Retina (tissue), 1 donor: ENCODE measurements at regions not wholly inside any gene's neighbourhood (a gene's known extent, or its start where the extent isn't known, plus 50 kb on each side); places are given as distances from the start of the nearest gene placed in this dataset.
"Not testable (repeated sequence)": the region's sequence is repeated elsewhere in the genome, so short reads cannot be mapped to it uniquely, and the experiment has no call there.

Source experiments
- DNase-seq: peaks from one replicate; pipeline ENCODE4 v3.0.0-alpha.2; 2016

DNA sequence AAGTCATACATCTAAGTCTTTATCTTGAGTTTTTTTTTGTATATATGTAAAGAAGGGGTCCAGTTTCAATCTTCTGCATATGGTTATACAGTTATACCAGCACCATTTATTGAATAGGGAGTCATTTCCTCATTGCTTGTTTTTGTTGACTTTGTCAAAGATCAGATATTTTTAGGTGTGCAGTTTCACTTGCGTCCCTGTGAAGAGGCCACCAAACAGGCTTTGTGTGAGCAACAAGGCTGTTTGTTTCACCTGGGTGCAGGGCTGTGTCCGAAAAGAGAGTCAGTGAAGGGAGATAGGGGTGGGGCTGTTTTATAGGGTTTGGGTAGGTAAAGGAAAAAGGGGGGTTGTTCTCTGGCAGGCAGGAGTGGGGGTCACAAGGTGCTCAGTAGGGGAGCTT lies 663.2 kb upstream of the BCHE start:
- not testable (repeated sequence) for DNase-seq

DNA sequence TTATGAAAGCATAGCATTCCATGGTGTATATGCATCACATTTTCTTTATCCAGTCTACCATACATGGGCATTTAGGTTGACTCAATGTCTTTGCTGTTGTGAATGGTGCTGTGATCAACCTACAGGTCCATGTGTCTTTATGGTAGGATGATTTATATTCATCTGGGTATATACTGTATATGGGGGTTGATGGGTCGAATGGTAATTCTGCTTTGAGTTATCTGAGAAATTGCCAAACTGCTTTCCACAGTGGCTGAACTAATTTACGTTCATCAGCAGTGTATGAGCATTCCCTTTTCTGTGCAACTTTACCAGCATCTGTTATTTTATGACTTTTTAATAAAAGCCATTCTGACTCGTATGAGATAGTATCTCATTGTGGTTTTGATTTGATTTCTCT lies 662.4 kb upstream of the BCHE start:
- DNase-seq = no peak

DNA sequence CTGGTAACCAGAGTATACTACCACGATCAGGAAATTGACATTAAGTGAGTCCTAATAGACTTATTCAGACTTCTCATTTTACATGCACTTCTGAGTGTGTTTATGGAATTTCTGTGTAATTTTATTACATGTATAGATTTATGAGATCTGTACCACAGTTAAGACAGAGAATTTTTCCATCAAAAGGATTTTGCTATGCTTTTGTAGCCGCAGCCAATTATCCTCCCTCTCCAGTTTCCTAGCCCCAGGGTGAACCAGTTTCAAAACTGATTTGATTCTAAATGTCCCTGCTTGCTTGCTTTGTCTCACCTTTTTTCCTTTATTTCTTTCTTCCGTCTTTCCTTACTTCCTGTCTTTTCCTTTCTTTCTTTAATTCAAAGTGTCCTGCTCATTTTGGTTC lies 661.2 kb upstream of the BCHE start:
- no peak for DNase-seq

DNA sequence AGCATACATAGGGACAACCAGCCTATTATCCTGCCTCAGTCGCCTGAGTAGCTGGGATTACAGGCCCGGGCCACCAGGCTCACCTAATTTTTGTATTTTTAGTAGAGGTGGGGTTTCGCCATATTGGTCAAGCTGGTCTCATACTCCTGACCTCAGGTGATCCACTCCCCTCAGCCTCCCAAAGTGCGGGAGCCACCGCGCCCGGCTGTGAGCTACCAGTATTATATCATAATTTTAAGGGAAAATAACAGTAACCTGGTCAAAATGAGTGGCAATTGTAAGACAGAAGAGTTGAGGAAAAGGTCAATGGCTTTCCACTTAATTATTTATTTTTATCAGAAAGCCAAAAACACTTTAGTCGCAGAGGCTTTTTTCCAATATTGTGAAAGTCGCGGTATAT lies 652.6 kb upstream of the BCHE start:
- DNase-seq = no peak

DNA sequence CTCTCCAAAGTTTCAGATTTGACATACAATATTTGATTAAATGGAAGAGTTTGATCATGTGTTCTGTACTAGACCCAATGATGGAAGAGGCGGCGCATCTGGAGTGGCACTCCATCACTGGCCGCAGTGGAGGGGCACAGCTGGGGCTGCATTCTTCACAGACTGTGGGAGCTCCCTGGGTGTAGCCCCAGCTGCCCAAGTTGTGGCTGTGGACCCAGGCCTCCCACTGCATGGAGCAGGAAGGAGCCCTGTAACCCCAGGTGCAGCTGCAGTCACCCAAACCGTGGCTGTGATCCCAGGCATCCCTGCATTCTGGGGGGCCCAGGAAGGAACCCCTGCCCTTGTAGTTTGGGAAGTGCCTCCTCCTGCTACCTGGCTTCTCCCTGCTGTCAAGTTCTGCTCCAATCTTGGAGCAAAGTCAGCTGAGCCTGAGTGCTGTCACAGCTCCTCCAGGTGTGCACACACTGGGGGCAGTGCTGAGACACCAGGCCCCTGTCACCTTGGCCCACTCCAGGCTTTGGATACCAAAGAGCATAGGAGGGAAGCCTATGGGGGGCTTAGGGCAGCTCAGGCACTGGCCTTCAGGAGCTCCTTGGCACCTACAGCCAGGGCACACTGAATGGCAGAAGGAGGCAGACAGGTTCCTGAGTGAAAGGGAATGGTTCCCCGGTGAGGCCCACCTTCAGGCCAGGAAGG lies 651.9 kb upstream of the BCHE start:
- no peak for DNase-seq

DNA sequence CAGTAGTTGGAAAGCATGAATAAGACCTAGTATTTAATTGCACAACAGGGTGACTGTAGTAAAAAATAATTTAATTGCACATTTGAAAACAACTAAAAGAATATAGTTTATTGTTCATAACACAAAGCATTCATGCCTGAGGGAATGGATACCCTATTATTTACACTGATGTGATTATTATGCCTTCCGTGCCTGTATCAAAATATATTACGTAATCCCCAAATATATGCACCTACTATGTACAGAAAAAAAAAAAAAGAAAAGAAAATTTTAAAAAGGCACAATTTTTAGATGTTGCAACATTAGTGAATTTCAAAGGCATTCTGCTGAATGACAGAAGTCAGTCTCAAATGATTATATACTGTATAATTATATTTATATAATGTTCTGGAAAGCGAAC lies 647.2 kb upstream of the BCHE start:
- DNase-seq = no peak

DNA sequence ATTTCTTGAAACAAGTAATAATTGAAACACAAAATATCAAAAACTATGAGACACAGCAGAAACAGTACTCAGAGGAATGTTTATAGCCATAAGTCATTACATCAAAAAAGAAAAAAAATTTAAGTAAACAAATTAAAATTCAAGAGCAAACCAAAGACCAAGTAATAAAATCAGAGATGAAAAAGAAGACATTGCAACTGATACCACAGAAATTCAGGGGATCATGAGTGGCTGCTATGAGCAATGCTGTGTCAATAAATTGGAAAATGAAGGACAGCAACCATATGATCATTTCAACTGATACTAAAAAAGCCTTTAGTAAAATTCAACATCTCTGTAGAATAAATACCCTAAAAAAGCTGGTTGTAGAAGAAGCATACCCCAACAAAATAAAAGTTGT lies 644.1 kb upstream of the BCHE start:
- DNase-seq = no peak

DNA sequence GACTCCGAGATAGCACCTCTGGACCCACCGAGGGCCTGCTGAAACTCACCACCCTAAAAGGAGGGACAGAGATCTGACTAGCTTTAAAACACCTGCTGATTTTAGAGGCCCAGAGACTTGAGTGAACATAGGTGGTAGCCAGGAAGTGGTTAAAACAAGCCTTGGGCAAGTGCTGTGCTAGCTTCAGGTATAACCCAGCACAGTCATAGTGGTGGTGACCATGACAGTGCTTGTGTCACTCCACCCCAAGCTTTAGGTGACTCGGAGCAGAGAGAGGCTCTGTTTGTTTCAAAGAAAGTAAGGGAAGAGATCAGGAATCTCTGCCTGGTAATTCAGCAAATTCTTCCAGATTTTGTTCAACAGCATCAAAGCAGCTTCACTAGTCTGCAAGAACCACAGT lies 641.1 kb upstream of the BCHE start:
- DNase-seq = no peak

DNA sequence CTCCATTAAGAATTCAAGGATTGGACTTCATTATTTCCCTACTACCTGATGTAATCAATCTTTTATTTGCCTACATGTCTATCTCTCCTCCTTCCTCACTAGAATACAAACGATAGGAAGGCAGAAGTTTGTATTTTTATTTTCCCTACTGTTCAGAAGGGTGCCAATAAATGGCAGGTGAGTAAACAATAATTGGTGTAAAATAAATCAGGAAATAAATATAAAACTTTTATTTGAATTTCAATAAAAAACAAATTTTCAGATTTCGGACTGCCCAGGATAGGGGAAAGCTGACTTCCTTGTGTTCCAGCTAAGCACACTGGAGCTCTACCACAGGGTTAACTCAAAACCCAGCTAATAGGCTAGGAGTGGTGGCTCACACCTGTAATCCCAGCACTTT lies 636.3 kb upstream of the BCHE start:
- DNase-seq = no peak

DNA sequence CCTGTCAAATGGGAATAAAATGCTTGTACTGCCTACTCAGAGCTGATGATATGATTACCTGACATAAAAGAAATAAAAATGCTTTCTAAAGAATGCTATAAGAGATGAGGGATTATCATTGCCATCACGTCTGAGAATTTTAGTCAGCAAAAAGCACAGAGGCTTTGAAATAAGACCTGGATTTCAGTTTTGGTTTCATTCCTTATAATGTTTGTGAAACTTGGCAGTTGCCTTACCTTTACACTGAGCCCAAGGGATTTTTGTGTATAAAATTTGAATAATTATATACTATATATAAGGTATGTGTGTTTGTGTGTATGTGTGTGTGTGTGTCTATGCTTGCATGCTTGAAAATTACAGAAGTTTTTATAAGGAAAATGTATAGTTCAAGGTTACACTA lies 634.8 kb upstream of the BCHE start:
- no peak for DNase-seq

DNA sequence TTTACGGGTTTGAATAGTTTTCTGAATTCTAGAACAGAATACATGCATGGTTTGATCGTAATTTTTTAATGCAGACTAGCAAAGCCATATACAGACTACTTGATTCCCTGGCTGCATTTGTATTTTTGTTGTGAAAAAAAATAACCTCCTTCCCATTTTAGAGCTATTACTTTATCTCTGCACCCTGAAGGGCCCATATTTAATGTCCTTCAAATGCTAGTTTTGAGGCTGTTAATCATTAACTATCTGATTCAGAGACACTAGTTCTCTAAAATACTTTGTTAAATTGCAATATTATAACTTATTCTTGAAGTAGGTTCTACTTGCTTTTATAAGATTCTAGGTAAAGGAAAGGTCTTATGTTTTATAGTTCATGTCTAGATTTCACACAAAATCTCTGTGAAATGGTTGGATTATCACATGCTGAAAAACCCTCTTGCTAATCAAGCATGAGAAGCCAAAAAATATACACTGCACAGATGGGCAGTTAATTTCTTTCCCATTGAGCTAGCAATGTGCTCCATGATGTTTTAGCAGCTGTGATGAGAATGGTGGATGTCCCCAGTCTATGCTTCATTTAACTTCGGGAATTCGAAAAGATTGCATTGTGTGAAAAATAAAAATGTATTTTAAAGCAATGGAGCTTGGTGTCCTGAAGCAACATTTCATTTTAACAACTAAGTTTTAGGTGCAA lies 634.0 kb upstream of the BCHE start:
- DNase-seq = no peak

DNA sequence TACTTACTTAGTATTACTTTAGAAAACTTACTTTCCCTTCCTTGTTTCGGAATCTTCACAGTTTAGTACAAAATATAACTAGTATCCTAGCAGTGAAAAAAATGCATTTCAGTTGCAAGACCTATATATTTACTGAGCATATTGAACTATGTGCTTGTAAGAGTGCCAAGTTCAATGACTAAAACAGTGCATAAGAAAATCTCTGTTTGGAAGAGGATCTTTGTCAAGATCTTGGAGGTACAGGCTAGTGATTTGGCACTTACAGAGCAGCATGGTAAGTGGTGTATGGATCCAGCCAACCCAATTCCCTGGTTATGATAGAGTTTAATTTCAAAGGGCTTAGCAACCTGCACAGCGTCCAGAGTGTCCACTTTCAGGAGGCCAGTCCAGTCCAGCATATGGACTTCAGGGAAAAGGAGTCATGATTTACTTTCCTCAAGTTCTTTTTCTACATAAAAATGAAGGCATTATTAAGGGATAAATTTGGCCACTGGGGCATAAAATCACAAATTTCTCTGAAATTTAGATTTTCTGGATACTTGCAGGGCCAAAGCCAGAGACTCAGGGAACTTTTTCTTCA lies 625.8 kb upstream of the BCHE start:
- peak; percentile 23 for DNase-seq

DNA sequence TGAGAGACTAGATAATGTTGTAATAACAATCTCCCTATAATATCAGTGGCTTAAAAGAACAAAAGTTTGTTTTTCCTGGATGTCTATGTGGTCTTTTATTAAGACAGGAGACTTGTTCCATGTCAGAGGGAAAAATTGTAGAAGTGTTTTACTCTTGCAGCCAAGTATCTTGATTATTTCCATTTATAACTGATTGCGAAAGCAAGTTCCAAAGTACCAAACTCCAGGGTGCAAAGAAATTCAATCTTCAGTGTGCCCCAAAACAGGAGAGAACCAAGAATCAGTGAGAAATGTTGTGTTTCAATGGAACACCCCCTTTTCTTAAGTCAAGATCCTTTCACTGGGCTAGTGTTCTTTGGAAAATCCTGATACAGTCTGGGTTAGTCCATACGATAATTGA lies 624.4 kb upstream of the BCHE start:
- DNase-seq = no peak

DNA sequence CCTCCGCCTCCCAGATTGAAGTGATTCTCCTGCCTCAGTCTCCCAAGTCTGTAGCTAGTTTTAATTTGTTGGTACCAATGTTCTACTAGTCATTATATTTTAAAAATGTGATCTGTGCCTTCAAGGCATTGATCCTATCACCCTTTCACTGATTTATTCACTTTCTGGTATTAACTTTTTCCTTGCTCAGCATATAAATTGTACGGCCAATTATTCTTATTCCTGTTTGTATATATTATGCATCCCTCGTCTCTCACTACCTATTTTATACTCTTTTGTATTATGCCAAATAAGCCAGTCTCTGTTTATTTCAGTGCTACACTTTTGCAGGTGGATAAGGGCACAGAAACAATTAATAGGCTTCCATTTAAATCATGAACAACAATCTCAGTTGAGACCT lies 620.2 kb upstream of the BCHE start:
- DNase-seq = no peak

DNA sequence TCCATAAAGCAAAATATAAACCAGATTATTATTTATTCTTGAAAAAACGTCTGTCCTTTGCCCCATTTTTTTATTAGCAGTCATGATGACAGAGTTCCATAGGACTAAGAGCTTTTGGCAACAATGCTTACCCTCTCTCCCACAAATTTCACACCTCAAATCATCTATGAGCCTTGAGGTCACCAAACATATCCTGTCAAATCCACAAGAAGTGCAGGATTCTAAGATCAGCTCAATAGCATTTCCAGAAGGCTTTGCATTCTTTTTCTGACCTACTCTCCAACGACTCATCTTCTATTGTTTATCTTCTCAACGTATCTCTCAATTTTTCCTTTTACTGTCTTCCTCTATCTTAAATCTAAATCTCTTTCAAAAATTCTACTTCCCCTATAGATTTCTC lies 619.1 kb upstream of the BCHE start:
- DNase-seq = no peak

DNA sequence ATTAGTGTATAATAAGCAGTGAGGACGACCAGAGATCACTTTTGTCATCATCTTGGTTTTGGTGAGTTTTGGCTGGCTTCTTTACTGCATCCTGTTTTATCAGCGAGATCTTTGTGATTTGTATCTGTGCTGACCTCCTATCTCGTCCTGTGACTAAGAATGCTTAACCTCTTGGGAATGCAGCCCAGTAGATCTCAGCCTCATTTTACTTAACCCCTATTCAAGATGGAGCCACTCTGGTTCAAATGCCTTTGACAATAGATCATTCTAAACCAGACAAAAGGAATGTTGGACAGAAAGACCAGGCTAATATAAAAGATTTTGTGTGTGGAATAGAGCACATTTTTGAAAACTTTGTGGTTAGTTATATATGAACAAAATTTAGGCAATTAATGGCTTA lies 618.5 kb upstream of the BCHE start:
- no peak for DNase-seq

DNA sequence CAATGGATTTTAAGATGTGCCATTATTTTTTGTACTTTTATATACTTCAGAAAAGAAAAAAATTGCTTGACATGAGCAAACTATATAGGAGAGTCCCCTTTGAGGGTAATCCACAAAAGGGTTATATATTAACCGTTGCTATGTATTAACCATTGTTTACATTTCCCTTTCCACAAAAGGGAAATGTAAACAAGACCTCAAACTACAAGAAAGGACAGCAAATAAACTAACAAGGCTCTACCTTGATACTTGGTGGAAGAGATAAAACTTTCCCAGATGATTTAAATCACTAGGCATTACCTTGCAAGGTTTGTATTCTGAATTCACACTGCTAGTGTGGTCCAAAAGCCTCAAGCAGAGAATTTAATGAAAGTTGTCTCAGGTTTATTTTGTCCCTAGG lies 616.3 kb upstream of the BCHE start:
- no peak for DNase-seq

DNA sequence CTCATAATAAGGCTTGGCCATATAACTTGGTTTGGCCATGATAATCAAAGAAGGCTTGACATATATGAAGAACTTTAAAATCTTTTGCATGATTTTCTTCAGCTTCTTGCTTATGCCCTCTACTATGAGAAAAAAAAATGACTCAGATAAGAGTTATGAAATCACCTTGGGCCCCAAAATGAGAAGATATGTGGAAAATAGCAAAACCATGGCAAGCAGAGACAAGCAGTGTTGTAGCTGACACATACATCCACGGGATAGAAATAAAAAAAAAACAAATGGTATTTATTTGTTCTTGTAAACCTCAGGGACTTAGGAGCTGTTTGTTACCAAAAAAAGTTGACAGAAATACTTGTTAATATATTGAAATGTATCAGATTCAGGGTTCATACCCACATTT lies 614.8 kb upstream of the BCHE start:
- DNase-seq = no peak

DNA sequence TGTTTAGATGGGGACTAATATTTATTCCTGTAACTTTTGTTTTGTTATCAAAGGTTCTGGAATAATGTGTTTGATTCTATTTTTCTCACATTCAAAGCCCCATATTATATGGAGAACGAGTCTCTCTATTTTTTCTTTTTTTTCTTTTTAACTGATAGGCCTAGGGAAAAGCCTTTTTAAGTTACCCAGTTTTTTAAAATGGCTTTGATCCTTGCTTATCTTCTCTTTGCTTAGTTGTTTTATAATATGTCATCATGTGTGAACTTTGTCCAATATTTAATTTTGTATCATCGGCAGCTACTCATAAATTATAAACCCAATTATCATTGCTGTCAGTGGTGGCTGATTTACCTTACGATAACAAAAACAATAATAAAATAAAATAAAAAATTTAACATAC lies 610.3 kb upstream of the BCHE start:
- no peak for DNase-seq

DNA sequence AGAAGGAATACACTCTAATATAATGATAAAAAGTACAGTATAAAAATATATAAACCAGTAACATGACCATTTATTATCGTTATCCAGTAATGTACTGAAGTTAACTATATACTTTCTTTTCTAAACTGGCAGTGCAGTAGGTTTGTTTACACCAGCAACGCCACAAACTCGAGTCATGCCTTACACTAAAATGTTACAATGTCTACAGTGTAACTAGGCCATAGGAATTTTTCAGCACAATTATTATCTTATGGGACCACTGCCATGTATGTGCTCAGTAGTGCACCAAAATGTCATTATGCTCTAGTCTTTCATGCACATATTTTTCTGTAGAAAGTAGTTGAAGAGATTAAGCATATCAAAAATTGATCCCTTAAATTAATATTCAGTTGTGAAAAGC lies 609.8 kb upstream of the BCHE start:
- no peak for DNase-seq

DNA sequence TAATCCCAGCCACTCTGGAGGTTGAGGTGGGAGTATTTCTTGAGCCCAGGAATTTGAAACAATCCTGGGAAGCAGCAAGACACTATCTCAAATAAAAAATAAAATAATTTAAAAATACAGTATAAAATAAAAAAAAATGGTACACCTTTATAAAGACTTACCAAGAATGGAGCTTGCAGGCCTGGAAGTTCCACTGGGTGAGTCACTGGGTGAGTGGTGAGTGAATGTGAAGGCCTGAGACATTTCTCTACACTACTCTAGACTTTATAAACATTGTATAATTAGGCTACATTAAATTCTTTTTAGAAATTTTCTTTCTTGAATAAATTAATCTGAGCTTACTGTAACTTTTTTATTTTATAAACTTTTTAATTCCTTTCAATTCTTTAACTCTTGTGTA lies 609.1 kb upstream of the BCHE start:
- no peak for DNase-seq

DNA sequence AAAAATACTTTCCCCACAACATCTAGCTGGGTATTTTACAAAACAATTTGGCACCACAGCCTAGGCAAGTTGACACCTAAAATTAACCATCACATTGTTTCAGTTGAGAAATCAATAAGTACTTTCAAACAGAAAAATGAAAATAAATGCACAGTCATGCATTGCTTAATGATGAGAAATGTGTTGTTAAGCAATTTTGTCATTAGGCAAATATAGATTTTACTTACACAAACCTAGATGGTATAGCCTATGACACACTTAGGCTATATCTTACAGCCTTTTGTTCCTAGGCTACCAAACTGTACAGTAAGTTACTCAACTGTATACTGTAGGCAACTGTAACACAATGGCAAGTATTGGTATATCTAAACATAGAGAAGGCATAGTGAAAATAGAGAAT lies 608.6 kb upstream of the BCHE start:
- no peak for DNase-seq

DNA sequence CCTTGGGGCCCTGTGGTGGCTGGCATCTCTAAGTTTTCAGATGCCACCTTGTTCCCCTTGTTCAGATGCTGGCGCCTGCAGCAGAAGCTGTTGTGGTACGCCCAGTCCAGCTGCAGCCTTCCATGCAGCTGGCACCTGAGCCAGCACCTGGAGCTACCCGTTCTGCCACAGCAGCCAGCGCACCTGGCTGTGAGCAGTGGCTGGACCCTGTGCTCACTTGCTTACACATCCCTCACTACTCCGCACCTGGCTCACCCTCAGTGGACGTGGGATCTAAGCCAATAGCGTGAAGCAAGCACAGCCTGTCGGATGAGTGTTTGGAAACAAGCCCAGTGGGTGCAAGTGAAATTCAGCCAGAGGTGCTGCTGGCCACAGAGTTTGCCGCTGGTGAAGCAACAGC lies 607.5 kb upstream of the BCHE start:
- no peak for DNase-seq

DNA sequence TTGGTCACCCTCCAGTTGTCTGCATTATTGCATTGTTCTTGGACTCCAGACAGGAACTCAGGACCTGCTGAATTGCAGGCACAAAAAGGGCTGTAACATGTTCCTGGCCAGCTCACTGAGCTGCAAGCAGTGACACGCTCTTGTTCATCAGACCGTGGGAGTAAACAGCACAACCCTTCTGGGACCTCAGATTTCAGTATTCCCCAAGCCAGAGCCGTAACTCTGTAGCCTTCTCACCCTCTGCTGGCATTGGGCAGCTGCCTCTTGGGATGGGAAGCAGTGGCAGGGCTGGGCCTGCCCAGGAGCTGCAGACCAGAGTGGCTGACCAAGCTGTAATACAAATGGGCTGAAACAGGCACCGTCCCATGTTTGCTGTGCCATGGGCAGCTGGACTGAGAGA lies 607.1 kb upstream of the BCHE start:
- DNase-seq = no peak
